ENCODE measurements at regions not wholly inside any gene's neighbourhood (a gene's known extent, or its start where the extent isn't known, plus 50 kb on each side); places are given as distances from the start of the nearest gene placed in this dataset.
"Not testable (repeated sequence)": the region's sequence is repeated elsewhere in the genome, so short reads cannot be mapped to it uniquely, and the experiment has no call there.

GRCh38 chrX:63551856-63552255, 200.7 kb upstream of the SPIN4 start:
- in situ Hi-C loops (cut with HindIII; ENCODE audit: low sequenced_read_pairs): no loop called here

GRCh38 chrX:63530654-63531053, 179.5 kb upstream of the SPIN4 start:
- DNase-seq (ENCODE audit: low read depth, low spot score): no peak
- no peak for TF ChIP-seq CTCF (IDR thresholded peaks at IDR 0.05; ENCODE audit: low read depth, low read length)
- in situ Hi-C loops (cut with HindIII; ENCODE audit: low sequenced_read_pairs): no loop called here
- no peak overlapping the region for H3K4me3 ChIP-seq (ENCODE audit: low read depth, low read length)

More at GRCh38 chrX:63551856-63552255, 200.7 kb upstream of the SPIN4 start:
- no peak for DNase-seq (ENCODE audit: low read depth, low spot score)
- no peak for TF ChIP-seq CTCF (IDR thresholded peaks at IDR 0.05; ENCODE audit: low read depth, low read length)
- H3K4me3 ChIP-seq (ENCODE audit: low read depth, low read length): no peak overlapping the region

- TF ChIP-seq CTCF (IDR thresholded peaks at IDR 0.05; ENCODE audit: low read depth, low read length): no peak
- DNase-seq (ENCODE audit: low read depth, low spot score): no peak
- no peak overlapping the region for H3K4me3 ChIP-seq (ENCODE audit: low read depth, low read length)
- in situ Hi-C loops (cut with HindIII; ENCODE audit: low sequenced_read_pairs): no loop called here
These were observed 178.8 kb upstream of the SPIN4 start for GRCh38 chrX:63529961-63530360.

- TF ChIP-seq CTCF (IDR thresholded peaks at IDR 0.05; ENCODE audit: low read depth, low read length): no peak
- in situ Hi-C loops (cut with HindIII; ENCODE audit: low sequenced_read_pairs): no loop called here
- no peak overlapping the region for H3K4me3 ChIP-seq (ENCODE audit: low read depth, low read length)
- no peak for DNase-seq (ENCODE audit: low read depth, low spot score)
These were observed 175.7 kb upstream of the SPIN4 start for GRCh38 chrX:63526863-63527262.

- in situ Hi-C loops (cut with HindIII; ENCODE audit: low sequenced_read_pairs): no loop called here
- DNase-seq (ENCODE audit: low read depth, low spot score): no peak
- H3K4me3 ChIP-seq (ENCODE audit: low read depth, low read length): no peak overlapping the region
- no peak for TF ChIP-seq CTCF (IDR thresholded peaks at IDR 0.05; ENCODE audit: low read depth, low read length)
These were observed 174.4 kb upstream of the SPIN4 start for GRCh38 chrX:63525491-63525890.

- DNase-seq (ENCODE audit: low read depth, low spot score); in situ Hi-C loops (cut with HindIII; ENCODE audit: low sequenced_read_pairs); H3K4me3 ChIP-seq (ENCODE audit: low read depth, low read length): not testable (repeated sequence)
These were observed 168.2 kb upstream of the SPIN4 start for GRCh38 chrX:63519368-63519767.

- in situ Hi-C loops (cut with HindIII; ENCODE audit: low sequenced_read_pairs): no loop called here
- no peak overlapping the region for H3K4me3 ChIP-seq (ENCODE audit: low read depth, low read length)
- TF ChIP-seq CTCF (IDR thresholded peaks at IDR 0.05; ENCODE audit: low read depth, low read length): no peak
- no peak for DNase-seq (ENCODE audit: low read depth, low spot score)
These were observed 163.5 kb upstream of the SPIN4 start for GRCh38 chrX:63514569-63515080.
